ENCODE measurements at regions not wholly inside any gene's neighbourhood (a gene's known extent, or its start where the extent isn't known, plus 50 kb on each side); places are given as distances from the start of the nearest gene placed in this dataset.

- ATAC-seq (ENCODE audit: low read depth) = no peak
- 24% methylated on average over 2 of the region's 5 CpGs; no CpG with 5 or more reads in 1 of the 2 experiments for WGBS, 2 experiments (ENCODE audit: extremely low coverage in 2 of 2, insufficient read length in 1 of 2)
- no peak overlapping the region for H3K23ac ChIP-seq (ENCODE audit: low read depth, low read length)
- H3K9me1 ChIP-seq (ENCODE audit: insufficient read depth, low read length) = 0 out of 2 replicates have a peak, but pooled peaks cover 3% of the 10 kb centered on the region
- H3K9me3 ChIP-seq (ENCODE audit: control insufficient read depth, insufficient read depth, low read length) = no peaks in the 10 kb centered on the region
- no peak overlapping the region for H3K56ac ChIP-seq (ENCODE audit: extremely low read depth, insufficient read depth, low read length)
- no peak overlapping the region for H3K9ac ChIP-seq (ENCODE audit: low read depth, low read length)
- in situ Hi-C loops (cut with MboI; ENCODE audit: low sequenced_read_pairs) (no loop called here), intact Hi-C loops (cut with micrococcal nuclease) (no loop called here), dilution Hi-C loops (cut with HindIII; ENCODE audit: low sequenced_read_pairs, unreplicated experiment) (no loop called here)
- H3K14ac ChIP-seq (replicated peaks; ENCODE audit: low read depth, low read length) = no peak overlapping the region
- H3K27ac ChIP-seq (ENCODE audit: insufficient read depth, low read length) = no peak overlapping the region
- H3K27me3 ChIP-seq (ENCODE audit: control insufficient read depth, insufficient read depth, low read length) = no peaks in the 10 kb centered on the region
- H3K4me1 ChIP-seq (ENCODE audit: control insufficient read depth, insufficient read depth, low read length) = no peaks in the 10 kb centered on the region
- H2AK5ac ChIP-seq (ENCODE audit: low read depth, low read length) = no peak overlapping the region
- H3K4me2 ChIP-seq (ENCODE audit: low read depth, low read length) = no peak overlapping the region
- no peak overlapping the region for H3K18ac ChIP-seq (ENCODE audit: low read depth, low read length)
- no peaks in the 10 kb centered on the region for H3K79me1 ChIP-seq (ENCODE audit: low read depth in 1 of 2, low read length in 2 of 2)
- ChIA-PET CTCF (interaction anchor here (0.9 kb wide), 1 partner anchor 98 kb away, joined by 3 read pairs; no protein-coding TSS in a partner anchor), POLR2A (ENCODE audit: unreplicated experiment) (no interaction called here)
- no peak for TF ChIP-seq SMC3 (IDR thresholded peaks at IDR 0.05; ENCODE audit: low read depth, low read length)
- no peak for TF ChIP-seq USF2 (IDR thresholded peaks at IDR 0.05; ENCODE audit: low read depth, low read length)
- TF ChIP-seq RFX5 (IDR thresholded peaks at IDR 0.05; ENCODE audit: low read depth, low read length) = no peak
- TF ChIP-seq NFE2L2 (IDR thresholded peaks at IDR 0.05; ENCODE audit: low read depth, low read length) = no peak
- TF ChIP-seq CTCF (conservative IDR thresholded peaks at IDR 0.05; ENCODE audit: low read depth, low read length) = no peak
- no peak for TF ChIP-seq CEBPB (IDR thresholded peaks at IDR 0.05; ENCODE audit: low read depth, low read length)
- no peak for TF ChIP-seq FOS (IDR thresholded peaks at IDR 0.05; ENCODE audit: low read depth, low read length)
- TF ChIP-seq CHD1 (IDR thresholded peaks at IDR 0.05; ENCODE audit: low read depth, low read length) = no peak
- TF ChIP-seq POLR2A (IDR thresholded peaks at IDR 0.05; ENCODE audit: low read depth, low read length) = no peak
- TF ChIP-seq RCOR1 (IDR thresholded peaks at IDR 0.05; ENCODE audit: insufficient replicate concordance, low read length) = no peak
- no peak for TF ChIP-seq BHLHE40 (IDR thresholded peaks at IDR 0.05; ENCODE audit: low read depth, low read length)
- no peak for TF ChIP-seq MXI1 (IDR thresholded peaks at IDR 0.05; ENCODE audit: borderline replicate concordance, low read depth, low read length)
- no peak for TF ChIP-seq ELK1 (IDR thresholded peaks at IDR 0.05; ENCODE audit: borderline replicate concordance, low read depth, low read length)
- TF ChIP-seq MAFK (IDR thresholded peaks at IDR 0.05; ENCODE audit: low read depth, low read length) = no peak
- no peak for TF ChIP-seq RAD21 (IDR thresholded peaks at IDR 0.05; ENCODE audit: low read length)
- H4K5ac ChIP-seq (ENCODE audit: low read depth, low read length) = no peak overlapping the region
- no peak overlapping the region for H2BK20ac ChIP-seq (ENCODE audit: low read depth, low read length)
- BruUV-seq (replicated peaks) = no TSS peak
- no peak overlapping the region for H3K4me3 ChIP-seq (ENCODE audit: insufficient read depth, low read depth, low read length)
- H2BK120ac ChIP-seq (ENCODE audit: low read depth, low read length) = no peak overlapping the region
- H2BK15ac ChIP-seq (ENCODE audit: low read depth, low read length) = no peak overlapping the region
- H2BK5ac ChIP-seq (ENCODE audit: low read depth, low read length, poor library complexity, severe bottlenecking) = no peak overlapping the region
- H2AFZ ChIP-seq (replicated peaks; ENCODE audit: low read length, poor library complexity) = no peak overlapping the region
- H2AK9ac ChIP-seq (replicated peaks; ENCODE audit: low read depth, low read length, poor library complexity) = no peak overlapping the region
- no peak overlapping the region for H3K4ac ChIP-seq (ENCODE audit: low read depth, low read length)
- no peaks in the 10 kb centered on the region for H3K36me3 ChIP-seq (ENCODE audit: control insufficient read depth, insufficient read depth, low read length)
- DNase-seq = no peak
- H4K8ac ChIP-seq (ENCODE audit: low read depth in 2 of 2, low read length in 2 of 2) = no peak overlapping the region
- no peak overlapping the region for H4K91ac ChIP-seq (ENCODE audit: insufficient read depth, low read depth, low read length)
- no peaks in the 10 kb centered on the region for H4K20me1 ChIP-seq (ENCODE audit: insufficient read depth, low read length)
Observed at GRCh38 chr17:71757156-71757555, 363.7 kb upstream of the SOX9 start.

Measured in IMR-90 (cell line).